ENCODE measurements at regions not wholly inside any gene's neighbourhood (a gene's known extent, or its start where the extent isn't known, plus 50 kb on each side); places are given as distances from the start of the nearest gene placed in this dataset.

GRCh38 chrX:39688576-39689375 lies 409.0 kb downstream of the BCOR start:
- no peak overlapping the region for H3K23ac ChIP-seq (ENCODE audit: insufficient read length, low read depth, low read length)
- H3K4ac ChIP-seq (ENCODE audit: low read depth, low read length): no peak overlapping the region; the same call in 1 of the 2 replicates
- H4K20me1 ChIP-seq (ENCODE audit: control insufficient read depth, insufficient read depth, insufficient read length): no peaks in the 10 kb centered on the region
- Mint-ChIP-seq H3K4me3 (peak overlapping the region; percentile 58 to 80; a peak in 3 of 5 replicates), H3K9me3 (peaks cover 49 to 70% of the 10 kb centered on the region in 2 experiments), H3K27me3 (ENCODE audit: low read depth) (peaks cover 27% of the 10 kb centered on the region), H3K4me1 (peaks cover 37 to 42% of the 10 kb centered on the region in 2 experiments), H3K27ac (no peak overlapping the region), H3K36me3 (ENCODE audit: insufficient read depth in 1 of 3, low read depth in 3 of 3) (peaks cover 0 to 3% (median 0%) of the 10 kb centered on the region in 3 experiments; a peak in 2 of 7 replicates)
- peak overlapping the region; percentile 84 for H3K14ac ChIP-seq (ENCODE audit: insufficient read depth, low read length)
- H3K27ac ChIP-seq (ENCODE audit: insufficient read length, low read depth, low read length): no peak overlapping the region
- no peak overlapping the region for H3T11ph ChIP-seq (ENCODE audit: low read length)
- no peaks in the 10 kb centered on the region for H3K79me2 ChIP-seq (ENCODE audit: insufficient read depth, low read length)
- TF ChIP-seq, protein P1, sequence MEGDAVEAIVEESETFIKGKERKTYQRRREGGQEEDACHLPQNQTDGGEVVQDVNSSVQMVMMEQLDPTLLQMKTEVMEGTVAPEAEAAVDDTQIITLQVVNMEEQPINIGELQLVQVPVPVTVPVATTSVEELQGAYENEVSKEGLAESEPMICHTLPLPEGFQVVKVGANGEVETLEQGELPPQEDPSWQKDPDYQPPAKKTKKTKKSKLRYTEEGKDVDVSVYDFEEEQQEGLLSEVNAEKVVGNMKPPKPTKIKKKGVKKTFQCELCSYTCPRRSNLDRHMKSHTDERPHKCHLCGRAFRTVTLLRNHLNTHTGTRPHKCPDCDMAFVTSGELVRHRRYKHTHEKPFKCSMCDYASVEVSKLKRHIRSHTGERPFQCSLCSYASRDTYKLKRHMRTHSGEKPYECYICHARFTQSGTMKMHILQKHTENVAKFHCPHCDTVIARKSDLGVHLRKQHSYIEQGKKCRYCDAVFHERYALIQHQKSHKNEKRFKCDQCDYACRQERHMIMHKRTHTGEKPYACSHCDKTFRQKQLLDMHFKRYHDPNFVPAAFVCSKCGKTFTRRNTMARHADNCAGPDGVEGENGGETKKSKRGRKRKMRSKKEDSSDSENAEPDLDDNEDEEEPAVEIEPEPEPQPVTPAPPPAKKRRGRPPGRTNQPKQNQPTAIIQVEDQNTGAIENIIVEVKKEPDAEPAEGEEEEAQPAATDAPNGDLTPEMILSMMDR (conservative IDR thresholded peaks at IDR 0.05): no peak
- H3K23me2 ChIP-seq (ENCODE audit: insufficient read length, low read depth, low read length, poor library complexity, severe bottlenecking): peaks cover 17% of the 10 kb centered on the region
- H4K5ac ChIP-seq (ENCODE audit: insufficient read length, low read depth, low read length): no peak overlapping the region
- no peak overlapping the region for H2BK20ac ChIP-seq (ENCODE audit: low read depth, low read length, poor library complexity, severe bottlenecking)
- H3K27me3 ChIP-seq (ENCODE audit: insufficient read depth, low read length): no peaks in the 10 kb centered on the region; the same call in 1 of the 2 replicates
- H3K4me1 ChIP-seq (ENCODE audit: insufficient read depth, low read length): peaks cover 7% of the 10 kb centered on the region
- WGBS (ENCODE audit: extremely low coverage, insufficient read length, low lambda C conversion rate): no CpG with 5 or more reads among the region's 101 CpGs
- no peak overlapping the region for H3K56ac ChIP-seq (ENCODE audit: insufficient read length, low read depth, low read length)
- peak overlapping the region; percentile 50 for H3K18ac ChIP-seq (ENCODE audit: insufficient read length, low read depth, low read length)
- H4K8ac ChIP-seq (replicated peaks; ENCODE audit: insufficient read length, low read depth, low read length): no peak overlapping the region
- H2BK12ac ChIP-seq (ENCODE audit: insufficient read length, low read depth, low read length): no peak overlapping the region
- H2BK15ac ChIP-seq (ENCODE audit: low read depth, low read length): no peak overlapping the region
- H3K9ac ChIP-seq (ENCODE audit: extremely low read depth, insufficient read length, low read length): peak overlapping the region; percentile 65
- H2AFZ ChIP-seq (ENCODE audit: low read length): no peak overlapping the region
- DNase-seq: peak; percentile 75
- H2BK5ac ChIP-seq (ENCODE audit: insufficient read length, low read length): no peak overlapping the region
- H4K91ac ChIP-seq (ENCODE audit: insufficient read length, low read depth, low read length): no peak overlapping the region
- no peak overlapping the region for H2BK120ac ChIP-seq (ENCODE audit: low read depth, low read length, poor library complexity, severe bottlenecking)
- no peaks in the 10 kb centered on the region for H3K79me1 ChIP-seq (ENCODE audit: insufficient read depth, low read depth, low read length, poor library complexity, severe bottlenecking)
- H3K9me3 ChIP-seq (ENCODE audit: control insufficient read depth, low read depth, low read length): no peaks in the 10 kb centered on the region
- H2AK5ac ChIP-seq (ENCODE audit: insufficient read length, low read length): no peak overlapping the region
- H3K4me2 ChIP-seq (ENCODE audit: insufficient read depth, insufficient read length, low read length): peak overlapping the region; percentile 78

Measured in H9 (cell line).